ENCODE measurements at regions not wholly inside any gene's neighbourhood (a gene's known extent, or its start where the extent isn't known, plus 50 kb on each side); places are given as distances from the start of the nearest gene placed in this dataset.

DNA sequence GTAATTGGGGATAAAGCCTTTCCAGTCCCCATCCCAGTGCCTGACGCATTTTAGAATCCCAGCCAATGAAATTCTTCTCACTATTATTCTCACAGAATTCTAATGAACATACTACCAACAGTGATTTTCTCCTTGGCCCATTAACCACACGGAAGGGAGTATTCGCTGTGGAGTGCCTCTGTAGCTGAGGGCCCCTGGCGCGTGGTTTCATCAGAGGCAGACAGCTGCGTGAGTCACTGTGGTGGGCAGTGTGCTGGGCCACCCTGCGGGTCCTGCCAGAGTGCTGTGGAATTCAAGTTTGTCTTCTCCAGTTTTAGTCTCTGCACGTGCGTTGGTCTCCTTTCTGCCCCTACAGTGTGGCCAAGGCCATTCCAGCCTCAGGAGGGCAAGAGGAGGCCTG is 335.4 kb upstream of the FAT1 start:
- Histone ChIP-seq H3K36me3 (ENCODE audit: control insufficient read depth, insufficient read depth, low read length) (no peaks in the 10 kb centered on the region), H3K27me3 (ENCODE audit: control insufficient read depth, insufficient read depth, low read length) (no peaks in the 10 kb centered on the region), H3K4me3 (ENCODE audit: low read depth, low read length) (no peak overlapping the region)
- DNase-seq (ENCODE audit: low read depth) = no peak
- TF ChIP-seq, protein P1, sequence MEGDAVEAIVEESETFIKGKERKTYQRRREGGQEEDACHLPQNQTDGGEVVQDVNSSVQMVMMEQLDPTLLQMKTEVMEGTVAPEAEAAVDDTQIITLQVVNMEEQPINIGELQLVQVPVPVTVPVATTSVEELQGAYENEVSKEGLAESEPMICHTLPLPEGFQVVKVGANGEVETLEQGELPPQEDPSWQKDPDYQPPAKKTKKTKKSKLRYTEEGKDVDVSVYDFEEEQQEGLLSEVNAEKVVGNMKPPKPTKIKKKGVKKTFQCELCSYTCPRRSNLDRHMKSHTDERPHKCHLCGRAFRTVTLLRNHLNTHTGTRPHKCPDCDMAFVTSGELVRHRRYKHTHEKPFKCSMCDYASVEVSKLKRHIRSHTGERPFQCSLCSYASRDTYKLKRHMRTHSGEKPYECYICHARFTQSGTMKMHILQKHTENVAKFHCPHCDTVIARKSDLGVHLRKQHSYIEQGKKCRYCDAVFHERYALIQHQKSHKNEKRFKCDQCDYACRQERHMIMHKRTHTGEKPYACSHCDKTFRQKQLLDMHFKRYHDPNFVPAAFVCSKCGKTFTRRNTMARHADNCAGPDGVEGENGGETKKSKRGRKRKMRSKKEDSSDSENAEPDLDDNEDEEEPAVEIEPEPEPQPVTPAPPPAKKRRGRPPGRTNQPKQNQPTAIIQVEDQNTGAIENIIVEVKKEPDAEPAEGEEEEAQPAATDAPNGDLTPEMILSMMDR (IDR thresholded peaks at IDR 0.05; ENCODE audit: insufficient read depth, low read depth, low read length) = no peak
- POLR2A ChIA-PET = no interaction called here
- CTCF ChIA-PET = no interaction called here

- H3K4me3 ChIP-seq (ENCODE audit: low read depth, low read length) = no peak overlapping the region
- TF ChIP-seq, protein P1 (IDR thresholded peaks at IDR 0.05; ENCODE audit: insufficient read depth, low read depth, low read length) = no peak
- POLR2A ChIA-PET = no interaction called here
- no peak for DNase-seq (ENCODE audit: low read depth)
- CTCF ChIA-PET = no interaction called here
- no peaks in the 10 kb centered on the region for H3K27me3 ChIP-seq (ENCODE audit: control insufficient read depth, insufficient read depth, low read length)
- no peaks in the 10 kb centered on the region for H3K36me3 ChIP-seq (ENCODE audit: control insufficient read depth, insufficient read depth, low read length)
Observed at GRCh38 chr4:187059895-187060294, 336.2 kb upstream of the FAT1 start.

DNA sequence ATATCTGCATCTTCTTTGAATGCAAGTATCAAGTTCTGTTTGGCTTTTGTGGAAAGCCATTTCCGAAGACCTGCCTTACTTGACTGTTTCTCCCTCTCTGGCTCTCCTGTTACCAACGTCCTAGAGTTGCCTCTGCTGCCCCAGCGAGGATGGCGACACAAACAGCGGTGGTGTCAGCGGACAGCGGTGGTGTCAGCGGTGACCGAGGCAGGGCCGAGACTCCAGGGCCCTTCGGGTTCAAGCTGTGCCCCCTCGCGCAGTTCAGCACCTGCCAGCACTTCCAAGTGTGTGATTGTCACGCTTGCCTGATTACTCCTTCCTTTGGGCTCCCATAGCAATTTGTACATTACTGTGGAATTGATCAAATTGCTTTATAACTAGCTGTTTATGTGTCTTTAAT is 336.9 kb upstream of the FAT1 start:
- CTCF ChIA-PET = no interaction called here

DNA sequence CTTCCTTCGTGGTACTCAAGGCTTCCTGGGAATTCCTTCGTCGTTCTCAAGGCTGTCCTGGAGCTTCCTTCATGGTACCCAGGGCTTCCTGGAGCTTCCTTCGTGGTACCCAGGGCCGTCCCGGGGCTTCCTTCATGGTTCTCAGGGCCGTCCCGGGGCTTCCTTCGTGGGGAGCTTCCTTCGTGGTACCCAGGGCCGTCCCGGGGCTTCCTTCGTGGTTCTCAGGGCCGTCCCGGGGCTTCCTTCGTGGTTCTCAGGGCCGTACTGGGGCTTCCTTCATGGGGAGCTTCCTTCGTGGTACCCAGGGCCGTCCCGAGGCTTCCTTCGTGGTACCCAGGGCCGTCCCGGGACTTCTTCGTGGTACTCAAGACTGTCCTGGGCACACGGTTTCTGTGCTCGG is 339.6 kb upstream of the FAT1 start:
- DNase-seq (ENCODE audit: low read depth) = no peak
- POLR2A ChIA-PET = no interaction called here
- TF ChIP-seq, protein P1 (IDR thresholded peaks at IDR 0.05; ENCODE audit: insufficient read depth, low read depth, low read length) = no peak
- H3K27me3 ChIP-seq (ENCODE audit: control insufficient read depth, insufficient read depth, low read length) = no peaks in the 10 kb centered on the region
- H3K4me3 ChIP-seq (ENCODE audit: low read depth, low read length) = no peak overlapping the region
- CTCF ChIA-PET = interaction anchor here (0.7 kb wide), 1 partner anchor 254 kb away, joined by 4 read pairs; no protein-coding TSS in a partner anchor
- H3K36me3 ChIP-seq (ENCODE audit: control insufficient read depth, insufficient read depth, low read length) = no peaks in the 10 kb centered on the region

More for the DNA sequence above, 336.9 kb upstream of the FAT1 start:
- DNase-seq (ENCODE audit: low read depth) = no peak
- H3K36me3 ChIP-seq (ENCODE audit: control insufficient read depth, insufficient read depth, low read length) = no peaks in the 10 kb centered on the region
- no peak overlapping the region for H3K4me3 ChIP-seq (ENCODE audit: low read depth, low read length)
- TF ChIP-seq, protein P1 (IDR thresholded peaks at IDR 0.05; ENCODE audit: insufficient read depth, low read depth, low read length) = no peak
- POLR2A ChIA-PET = no interaction called here
- H3K27me3 ChIP-seq (ENCODE audit: control insufficient read depth, insufficient read depth, low read length) = no peaks in the 10 kb centered on the region

DNA sequence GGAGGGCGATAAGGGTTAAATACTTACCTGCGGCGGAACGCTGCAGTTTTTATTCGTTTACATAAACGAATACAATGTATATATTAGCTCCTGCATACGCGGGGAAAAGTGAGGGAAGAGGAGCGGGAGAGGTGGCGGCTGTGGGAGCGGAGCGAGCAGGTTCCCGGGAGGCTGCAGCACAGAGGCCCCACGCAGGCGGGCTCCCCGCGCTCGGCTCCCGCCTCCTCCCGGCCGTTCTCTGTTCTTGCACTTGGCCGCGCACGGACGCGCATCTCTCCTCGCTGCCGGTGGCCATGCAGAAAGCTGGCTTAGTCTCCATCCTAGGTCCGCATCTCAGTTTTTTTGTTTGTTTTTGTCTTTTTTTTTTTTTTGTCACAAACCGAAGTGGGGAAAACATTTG is 340.4 kb upstream of the FAT1 start:
- CTCF ChIA-PET = no interaction called here
- no peak overlapping the region for H3K4me3 ChIP-seq (ENCODE audit: low read depth, low read length)
- POLR2A ChIA-PET = no interaction called here
- DNase-seq (ENCODE audit: low read depth) = no peak
- TF ChIP-seq, protein P1 (IDR thresholded peaks at IDR 0.05; ENCODE audit: insufficient read depth, low read depth, low read length) = no peak
- no peaks in the 10 kb centered on the region for H3K36me3 ChIP-seq (ENCODE audit: control insufficient read depth, insufficient read depth, low read length)
- H3K27me3 ChIP-seq (ENCODE audit: control insufficient read depth, insufficient read depth, low read length) = no peaks in the 10 kb centered on the region

All from BJ (cell line).